NCI-H1930 (cell line): ENCODE measurements at regions not wholly inside any gene's neighbourhood (a gene's known extent, or its start where the extent isn't known, plus 50 kb on each side); places are given as distances from the start of the nearest gene placed in this dataset.
"Not testable (repeated sequence)": the region's sequence is repeated elsewhere in the genome, so short reads cannot be mapped to it uniquely, and the experiment has no call there.

Experiments
- DNase-seq, 2 experiments: peaks; one replicate each; lab custom pipeline; 2025; lab: John Stamatoyannopoulos, UW

DNA sequence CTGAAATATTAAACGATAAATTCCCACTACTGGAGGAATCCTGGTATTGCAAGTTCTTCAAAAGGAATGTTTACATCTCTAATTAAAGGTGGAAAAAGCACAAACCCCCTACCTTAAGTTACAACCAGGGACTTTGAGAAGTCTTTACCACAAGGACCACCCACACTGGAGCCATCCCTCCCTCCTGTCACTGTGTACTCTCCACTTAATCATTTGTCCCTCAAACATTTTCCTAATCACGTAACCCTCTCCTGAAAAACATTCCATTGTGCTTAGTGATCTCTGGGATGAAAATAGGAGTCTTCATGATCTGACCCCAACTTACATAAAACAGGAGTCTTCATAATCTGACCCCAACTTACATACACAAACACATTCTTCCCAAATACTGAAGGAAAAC, 85.7 kb downstream of the SUCLG1 start:
- no peak for DNase-seq

DNA sequence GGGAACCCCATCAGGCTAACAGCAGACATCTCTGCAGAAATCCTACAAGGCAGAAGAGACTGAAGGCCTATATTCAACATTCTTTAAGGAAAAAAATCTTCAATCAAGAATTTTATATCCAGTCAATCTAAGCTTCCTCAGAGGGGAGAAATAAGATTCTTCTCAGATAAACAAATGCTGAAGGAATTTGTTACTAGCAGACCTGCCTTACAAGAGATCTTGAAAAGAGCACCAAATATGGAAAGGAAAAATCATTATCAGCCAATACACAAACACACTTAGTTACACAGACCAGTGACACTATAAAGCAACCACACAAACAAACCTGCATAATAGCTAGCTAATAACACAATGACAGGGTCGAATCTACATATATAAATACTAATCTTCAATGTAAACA, 96.5 kb downstream of the SUCLG1 start:
- no peak for DNase-seq

DNA sequence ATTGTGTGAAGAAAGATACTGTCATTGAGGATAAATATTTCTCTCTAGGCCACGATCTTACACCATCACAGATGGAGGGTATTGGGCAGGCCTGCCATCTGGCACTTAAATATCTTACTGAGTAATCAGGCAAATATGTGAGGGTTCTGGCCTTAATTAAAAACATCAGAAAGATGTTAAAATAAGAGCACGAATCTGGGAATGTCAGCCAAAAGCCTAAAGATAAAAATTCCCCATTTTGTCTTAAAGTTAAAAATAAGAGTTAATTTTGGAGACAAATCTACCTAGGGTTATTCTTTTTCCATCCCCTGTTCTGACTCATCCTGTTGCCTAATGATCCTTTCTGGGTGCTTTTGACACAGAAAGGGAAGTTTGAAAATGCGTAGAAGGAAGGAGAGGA, 121.0 kb downstream of the SUCLG1 start:
- no peak for DNase-seq

DNA sequence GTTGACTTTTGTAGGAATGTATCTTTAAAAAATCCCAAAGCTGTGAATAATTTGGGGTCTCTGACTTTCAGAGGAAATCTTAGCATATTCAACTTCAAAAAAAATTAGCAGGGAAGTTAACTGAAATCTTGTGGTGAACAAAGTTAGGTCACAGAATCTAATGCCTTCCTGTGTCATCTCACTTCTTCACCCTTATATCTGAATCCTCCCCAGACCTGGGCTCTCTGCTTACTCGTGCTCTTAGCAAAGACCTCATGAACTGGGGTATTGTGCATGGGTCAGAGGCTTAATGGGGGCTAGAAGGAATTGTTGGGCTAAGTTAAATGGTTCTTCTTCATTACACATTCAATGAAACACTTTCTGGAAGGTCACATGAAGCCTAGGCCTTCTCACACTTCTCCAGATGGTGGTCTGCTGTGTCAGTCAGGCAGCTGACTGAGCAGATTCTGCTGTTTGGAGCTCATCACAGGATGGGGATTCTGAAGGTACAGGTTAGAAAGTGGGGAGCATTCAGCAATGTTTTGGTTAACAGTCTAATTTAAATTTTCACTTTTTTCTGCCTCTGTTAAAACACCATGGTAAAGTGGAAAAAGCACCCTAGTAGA, 131.3 kb downstream of the SUCLG1 start:
- no peak for DNase-seq

DNA sequence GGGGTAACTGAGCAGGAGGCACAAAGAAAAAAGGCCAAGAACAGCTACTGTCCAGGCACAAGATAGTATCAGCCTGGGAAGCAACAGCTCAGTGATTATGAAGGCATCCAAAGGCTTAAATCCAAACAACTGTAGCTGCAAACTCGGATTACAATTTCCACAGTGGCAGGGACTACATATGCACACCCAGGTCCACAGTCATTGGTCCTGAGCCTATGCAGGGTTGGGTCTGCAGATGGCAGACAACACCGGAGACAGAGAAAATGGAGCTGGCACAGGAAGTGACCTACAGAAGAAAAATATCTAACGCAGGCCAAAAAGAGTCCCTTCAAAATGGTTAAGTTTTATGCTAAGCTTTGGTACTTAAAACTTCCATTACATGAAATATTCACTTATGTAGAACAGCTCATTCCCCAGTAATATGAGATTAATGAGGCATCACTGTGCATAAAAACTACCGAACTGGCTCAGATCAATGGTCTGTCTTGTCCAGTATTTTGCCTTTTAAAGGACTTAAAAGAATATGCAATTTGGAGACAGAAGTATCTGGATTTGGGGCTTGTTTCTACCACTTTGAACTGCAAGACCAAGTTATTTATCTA, 132.1 kb downstream of the SUCLG1 start:
- DNase-seq, result no peak

DNA sequence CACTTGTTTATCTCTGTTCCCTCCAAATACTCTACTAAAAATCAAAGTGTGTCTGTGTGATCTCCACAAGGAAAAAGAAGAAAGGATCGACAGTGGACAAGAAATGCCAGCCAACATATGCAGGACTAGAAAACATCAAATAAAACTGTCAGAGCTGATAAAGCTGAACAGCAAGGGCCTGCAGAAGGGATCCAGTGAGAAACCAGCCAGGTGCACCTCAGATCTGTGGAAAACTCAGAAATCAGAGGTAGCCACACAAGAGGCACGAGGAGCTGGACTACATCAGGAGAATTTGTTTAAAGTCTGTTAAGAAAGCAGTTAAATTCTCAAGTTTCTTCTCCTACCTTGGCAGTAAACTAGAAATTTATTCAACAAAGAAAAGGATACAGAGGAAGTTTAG, 135.2 kb downstream of the SUCLG1 start:
- DNase-seq, result no peak

DNA sequence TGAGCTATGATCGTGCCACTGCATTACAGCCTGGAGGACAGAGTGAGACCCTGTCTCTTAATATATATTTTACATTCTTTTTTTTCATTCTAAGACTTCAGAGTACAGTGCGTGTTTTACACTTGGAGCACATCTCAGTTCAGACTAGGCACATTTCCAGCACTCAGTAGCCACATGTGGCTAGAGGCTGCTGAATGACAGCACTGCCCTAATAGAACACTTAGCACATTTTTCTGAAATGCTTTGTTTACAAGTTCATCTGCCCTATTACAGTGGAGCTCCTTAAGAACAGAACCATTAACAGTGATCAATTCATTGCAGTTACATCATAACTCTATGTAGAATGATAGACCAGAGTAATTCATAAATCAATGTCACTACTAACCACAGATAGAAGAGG, 138.1 kb downstream of the SUCLG1 start:
- no peak for DNase-seq

DNA sequence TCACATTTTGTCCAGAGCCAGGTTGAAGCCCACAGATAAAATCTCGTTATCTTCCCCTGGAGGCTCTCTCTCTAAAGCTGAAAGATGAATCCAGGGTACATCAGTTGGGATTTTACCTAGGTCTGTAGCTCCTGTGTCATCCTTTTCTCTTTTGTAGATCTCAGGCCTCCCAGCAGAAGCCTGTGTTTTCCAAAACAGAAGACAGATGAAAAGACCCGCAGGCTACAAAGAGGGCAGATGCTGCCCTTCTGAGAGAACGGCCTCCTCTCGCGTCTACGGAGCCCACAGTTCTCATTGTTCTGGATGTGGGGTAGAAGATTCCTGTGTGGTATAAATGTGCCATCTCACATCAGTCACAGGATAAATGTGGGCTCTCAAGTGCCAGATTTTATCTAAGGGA, 139.5 kb downstream of the SUCLG1 start:
- no peak for DNase-seq

DNA sequence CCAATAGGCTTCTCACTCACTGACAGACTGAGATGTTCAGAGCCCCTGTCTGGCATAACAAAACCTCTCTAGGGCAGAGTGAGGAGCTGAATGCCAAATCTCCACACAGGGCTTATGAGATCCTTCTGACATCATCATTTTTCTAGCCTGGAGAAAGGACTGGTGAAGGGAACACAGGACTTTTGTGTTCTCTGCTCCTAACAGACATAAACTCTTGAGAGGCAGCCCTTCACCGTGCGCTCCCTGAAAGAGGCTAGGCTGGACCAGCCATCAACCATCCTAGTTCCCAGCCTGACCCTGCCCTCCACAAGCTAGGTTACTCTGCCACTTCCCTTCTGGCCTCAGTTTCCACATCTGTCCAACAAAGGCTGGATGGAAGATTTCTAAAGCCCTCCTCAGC, 141.9 kb downstream of the SUCLG1 start:
- no peak for DNase-seq

DNA sequence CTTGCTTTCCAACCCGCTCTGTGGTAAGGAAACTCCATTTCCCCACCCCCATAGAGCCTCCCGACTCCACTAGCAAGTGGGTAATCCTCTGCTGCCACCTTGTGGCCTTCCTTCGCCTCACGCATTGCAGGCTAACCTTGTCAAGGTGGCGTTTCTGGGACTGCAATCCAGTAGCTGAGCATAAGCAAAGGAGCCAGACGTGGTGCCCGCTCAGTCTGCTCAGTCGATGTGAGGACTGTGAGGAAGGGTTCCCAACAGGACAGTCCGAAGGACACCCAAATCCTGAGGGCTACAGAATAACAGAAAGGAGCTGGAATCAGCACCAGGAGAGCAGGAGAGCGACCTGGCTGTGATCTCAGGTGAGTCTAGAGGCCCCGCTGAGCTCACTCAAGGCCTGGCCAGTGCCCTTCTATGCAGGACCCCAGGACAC, 144.2 kb downstream of the SUCLG1 start:
- DNase-seq, result peak; percentile 76 to 79

DNA sequence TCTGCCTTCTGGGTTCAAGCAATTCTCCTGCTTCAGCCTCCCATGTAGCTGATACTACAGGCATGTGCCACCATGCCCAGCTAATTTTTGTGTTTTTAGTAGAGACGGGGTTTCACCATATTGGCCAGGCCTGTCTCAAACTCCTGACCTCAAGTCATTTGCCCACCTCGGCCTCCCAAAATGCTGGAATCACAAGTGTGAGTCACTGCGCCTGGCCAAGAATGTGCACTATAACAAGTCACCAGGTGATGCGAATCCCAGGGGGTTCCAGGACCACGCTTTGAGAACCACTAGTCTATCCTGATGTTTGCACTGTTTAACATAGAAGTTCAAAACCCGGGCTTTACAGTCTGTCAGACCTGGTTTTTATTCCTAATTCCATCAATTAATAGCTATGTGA, 144.8 kb downstream of the SUCLG1 start:
- DNase-seq, result no peak

DNA sequence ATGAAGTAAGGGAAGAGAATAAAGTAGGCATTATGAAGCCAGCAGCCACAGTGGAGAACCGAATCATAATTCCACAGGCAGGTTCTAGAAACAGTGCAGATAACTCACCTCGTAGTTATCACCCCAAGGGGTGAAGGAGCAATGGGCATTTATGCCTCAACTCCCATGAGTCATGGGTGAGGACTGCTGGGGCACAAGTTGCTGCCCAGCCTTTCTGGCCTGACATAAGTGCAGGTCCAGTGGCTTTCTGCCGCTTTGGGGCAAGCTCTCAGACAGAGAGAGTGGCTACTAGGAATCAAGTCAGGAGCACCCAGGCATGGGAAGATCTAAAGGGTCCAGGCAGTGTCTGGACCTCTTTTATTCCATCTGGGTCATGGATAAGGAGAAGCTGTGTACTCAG, 149.8 kb downstream of the SUCLG1 start:
- DNase-seq, result no peak

DNA sequence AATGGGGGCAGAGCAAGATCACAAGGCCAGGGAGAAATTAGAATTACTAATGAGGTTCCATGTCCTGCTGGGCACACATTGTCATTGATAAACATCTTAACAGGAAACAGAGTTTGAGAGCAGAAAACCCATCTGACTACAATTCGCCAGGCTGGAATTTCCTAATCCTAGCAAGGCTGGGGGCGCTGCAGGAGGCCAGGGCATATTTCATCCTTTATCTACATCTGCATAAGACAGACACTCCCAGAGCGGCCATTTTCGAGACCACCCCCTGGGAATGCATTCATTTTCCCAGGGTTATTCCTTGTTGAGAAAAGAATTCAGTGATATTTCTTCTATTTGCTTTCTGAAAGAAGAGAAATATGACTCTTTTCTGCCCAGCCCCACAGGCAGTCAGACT, 152.7 kb downstream of the SUCLG1 start:
- DNase-seq, result no peak

DNA sequence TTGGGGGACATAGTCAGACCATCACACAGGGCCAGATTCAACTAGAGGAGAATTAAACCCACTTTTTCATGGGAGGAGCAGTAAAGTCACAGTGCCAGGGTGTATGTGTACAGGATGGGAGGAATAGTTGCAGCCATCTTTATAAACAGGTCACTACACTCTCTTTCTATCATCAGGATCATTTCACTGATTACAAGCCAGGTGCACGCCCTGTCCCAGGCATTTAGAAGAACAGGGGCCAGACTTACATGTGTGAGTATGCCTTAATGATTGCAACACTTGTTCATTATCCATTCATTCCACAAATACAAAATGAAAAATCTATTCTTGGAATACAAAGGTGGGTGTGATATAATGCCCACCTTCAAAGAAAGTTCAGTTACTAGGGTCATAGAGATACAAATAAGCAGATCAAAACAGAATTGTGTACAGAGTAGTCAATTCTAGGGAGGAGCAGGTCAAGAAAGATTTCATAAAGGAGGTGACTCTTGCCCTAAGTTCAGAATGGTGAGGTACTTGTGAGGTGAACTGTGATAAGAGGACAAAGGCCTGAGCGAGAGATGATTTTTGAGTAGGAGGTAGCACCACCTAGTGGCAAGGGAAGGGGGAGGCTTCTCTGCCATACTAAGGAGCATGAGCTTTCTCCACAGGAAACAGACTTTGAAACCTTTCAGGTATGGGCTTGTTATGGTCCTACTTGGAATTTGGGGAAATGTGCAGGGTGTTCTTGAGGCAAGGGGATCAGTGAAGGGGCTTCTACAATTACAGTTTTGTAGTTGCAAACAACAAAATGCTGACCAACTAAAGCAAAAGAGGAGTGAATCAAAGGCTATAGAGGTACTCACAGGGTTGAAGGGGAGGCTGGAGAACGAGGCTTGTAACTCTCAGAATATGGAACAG, 156.3 kb downstream of the SUCLG1 start:
- peak; percentile 17 to 26 for DNase-seq

DNA sequence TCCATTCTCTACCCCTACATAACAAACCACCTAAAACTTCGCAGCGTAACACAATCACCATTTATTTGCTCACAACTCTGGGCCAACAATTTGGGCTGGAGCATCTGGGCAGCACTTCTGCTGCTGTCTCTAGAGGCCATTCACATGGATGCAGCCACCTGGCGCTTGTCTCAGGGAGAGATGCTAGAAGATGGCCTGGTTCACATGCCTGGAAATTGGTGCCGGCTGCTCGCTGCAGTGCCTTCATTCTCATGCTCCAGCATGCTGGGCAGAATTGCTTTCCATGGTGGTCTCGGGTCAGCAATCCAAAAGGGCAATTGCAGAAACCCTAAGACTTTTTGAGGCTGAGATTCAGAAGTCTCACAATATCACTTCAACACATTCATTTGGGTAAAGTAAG, 157.4 kb downstream of the SUCLG1 start:
- no peak for DNase-seq

DNA sequence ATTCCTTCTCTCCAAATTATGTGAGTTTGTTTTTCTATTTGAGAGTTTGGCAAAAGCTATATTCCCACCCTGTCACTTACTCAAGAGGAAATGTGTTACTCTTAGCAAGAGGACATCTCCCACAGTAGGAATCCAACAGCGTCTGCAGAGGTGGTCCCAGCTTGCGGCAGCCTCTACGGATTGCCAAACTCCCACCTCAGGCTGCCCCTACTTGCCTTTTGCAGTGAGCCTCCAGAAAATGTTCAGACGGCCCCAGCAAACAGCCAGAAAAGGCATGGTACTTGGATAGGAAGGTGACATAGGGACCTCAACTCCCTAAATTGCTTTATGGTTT, 158.4 kb downstream of the SUCLG1 start:
- no peak for DNase-seq

DNA sequence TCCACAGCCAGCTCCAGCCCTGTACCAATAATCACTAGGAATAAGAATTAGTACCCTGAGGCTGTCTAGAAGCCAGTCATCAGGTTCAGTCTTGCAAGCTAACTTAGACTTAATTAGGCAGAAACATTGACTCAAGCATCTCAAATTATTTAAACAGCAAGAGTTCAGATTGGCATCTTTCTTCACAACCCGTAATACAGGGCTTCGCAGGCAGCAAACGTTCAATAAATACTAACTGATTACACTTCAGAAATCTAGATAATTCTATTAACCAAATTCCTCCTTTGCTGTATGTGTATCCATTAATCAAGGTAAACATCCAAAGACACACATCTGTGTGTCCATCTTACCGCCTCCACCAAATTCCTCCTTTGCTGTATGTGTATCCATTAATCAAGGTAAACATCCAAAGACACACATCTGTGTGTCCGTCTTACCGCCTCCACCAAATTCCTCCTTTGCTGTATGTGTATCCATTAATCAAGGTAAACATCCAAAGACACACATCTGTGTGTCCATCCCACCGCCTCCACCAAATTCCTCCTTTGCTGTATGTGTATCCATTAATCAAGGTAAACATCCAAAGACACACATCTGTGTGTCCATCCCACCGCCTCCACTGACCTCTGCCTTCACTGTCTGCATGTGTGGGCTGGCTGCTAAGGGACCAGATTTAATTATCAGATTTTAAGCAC, 158.9 kb downstream of the SUCLG1 start:
- not testable (repeated sequence) for DNase-seq

DNA sequence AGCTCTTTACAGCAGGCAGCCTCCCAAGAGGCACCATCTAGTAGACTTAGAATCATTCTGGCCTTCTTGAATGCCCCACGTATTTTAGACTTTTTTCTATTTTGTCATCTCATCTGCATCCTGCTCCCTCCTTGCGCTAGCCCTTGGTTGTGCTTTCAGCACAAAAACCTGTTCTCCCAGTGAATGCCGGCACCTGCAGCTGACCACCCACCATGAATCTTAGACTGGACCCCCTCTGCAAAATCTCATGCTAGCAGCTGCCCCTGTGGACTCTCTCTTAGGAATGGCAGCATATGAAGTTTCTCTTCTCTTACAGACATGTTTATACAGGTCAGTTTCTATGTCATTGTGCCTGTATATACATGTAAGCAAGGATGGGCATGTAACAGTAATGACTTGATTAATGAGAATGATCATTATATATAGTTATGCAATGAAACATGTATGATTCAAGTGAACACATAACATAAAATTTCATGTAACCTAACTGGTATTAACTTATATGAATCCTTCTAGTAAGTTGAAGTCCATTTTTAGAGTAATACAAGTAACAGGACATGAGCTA, 159.8 kb downstream of the SUCLG1 start:
- no peak for DNase-seq

DNA sequence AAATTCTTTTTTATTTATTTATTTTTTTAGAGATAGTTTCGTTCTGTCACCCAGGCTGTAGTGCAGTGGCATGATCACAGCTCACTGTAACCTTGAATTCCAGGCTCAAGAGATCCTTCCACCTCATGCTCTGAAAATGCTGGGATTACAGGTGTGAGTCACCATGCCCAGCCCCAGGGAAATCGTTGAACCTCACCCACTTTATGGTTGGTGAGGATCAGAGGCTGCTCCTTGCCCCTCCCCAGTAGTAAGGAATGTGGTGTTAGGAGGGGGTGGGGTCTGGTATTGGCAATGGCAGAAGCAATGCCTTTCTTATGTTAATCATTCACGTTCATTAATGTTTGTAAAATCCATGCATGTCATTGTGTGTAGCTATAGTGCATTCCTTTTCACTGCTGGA, 161.9 kb downstream of the SUCLG1 start:
- no peak for DNase-seq

DNA sequence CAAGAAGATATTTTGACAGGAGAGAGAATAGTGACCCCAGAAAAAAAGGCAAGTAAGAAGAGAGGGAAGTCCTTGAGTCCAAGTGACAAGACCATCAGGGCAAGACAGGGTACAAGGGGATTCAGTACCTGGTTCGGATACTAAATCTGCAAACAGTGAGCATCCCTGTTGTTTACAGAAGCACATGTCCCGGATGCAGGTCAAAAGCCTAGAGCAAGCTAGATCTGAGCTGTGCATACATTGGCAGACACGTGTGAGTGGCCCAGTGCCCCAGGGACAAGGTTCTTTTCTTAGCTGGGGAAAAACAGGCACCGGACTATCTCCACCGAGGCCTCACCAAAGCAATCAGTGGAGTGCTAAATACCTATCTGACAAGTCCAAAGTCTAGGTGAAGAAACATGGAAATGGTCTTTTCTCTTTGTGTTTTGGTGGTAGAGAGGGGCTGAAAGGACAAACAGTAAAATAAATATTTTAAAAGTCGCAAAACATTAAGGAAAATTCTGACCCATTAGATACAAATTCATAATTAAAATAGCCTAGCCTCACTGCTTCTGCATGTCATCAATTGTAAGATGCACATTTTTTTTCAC, 165.2 kb downstream of the SUCLG1 start:
- DNase-seq, result no peak

DNA sequence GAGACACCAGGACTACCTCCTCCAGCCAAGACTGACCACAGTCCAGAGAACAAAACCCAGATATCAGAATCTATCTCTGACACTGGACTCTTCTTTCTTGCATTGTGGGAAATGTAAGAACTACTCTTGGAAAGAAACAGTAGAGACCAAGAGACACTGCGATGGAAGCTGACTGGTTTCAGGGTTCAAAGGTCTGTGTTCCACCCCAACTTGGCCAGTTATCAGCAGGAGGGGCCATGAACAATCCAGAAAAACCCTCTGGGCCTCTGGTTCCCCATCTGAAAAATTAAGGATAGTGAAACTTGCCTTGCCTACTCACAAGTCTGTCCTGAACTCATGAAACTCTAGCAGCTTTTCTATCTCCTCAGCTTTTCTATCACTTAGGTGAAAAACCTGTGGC, 166.5 kb downstream of the SUCLG1 start:
- DNase-seq, result no peak

DNA sequence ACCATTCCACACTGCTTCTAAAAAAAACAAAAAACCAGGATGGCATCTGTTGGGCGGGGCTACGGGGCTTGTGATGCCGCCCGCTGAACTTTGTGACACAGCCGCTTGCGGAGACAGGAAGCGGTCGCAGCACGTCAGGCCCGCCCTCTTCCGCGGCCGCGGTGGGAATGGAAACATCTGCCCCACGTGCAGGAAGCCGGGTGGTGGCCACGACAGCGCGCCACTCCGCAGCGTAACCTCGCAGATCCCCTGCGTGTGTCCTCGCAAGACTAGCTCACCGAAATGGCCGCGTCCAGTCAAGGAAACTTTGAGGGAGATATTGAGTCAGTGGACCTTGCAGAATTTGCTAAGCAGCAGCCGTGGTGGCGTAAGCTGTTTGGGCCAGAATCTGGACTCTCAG, 168.5 kb downstream of the SUCLG1 start:
- DNase-seq, result peak in 1 of 2 experiments; percentile 11
